ENCODE measurements at regions not wholly inside any gene's neighbourhood (a gene's known extent, or its start where the extent isn't known, plus 50 kb on each side); places are given as distances from the start of the nearest gene placed in this dataset.

DNA sequence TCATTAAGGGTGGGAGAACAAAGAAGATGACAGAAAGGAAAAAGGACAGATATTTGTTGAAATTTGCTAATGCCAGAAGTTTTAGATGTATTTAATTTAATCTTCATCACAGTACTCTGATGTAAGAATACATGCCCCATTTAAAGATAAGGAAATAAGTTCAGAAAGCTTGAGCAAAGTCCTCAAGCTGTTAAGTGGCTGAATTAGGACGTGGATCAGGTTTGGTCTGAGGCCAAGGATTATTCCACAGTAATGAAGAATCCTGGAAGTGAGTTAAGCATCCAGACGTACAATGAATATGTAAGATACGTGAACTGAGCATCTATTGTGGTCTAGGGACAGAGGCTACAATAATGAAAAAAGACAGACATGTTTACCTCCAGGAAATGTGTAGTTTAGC lies 671.3 kb downstream of the PRELID2 start:
- Histone ChIP-seq H3K4me2 (ENCODE audit: unreplicated experiment) (no peak overlapping the region), H4K20me1 (ENCODE audit: insufficient read depth) (no peaks in the 10 kb centered on the region), H2AFZ (no peak overlapping the region), H3K79me2 (ENCODE audit: insufficient read depth) (no peaks in the 10 kb centered on the region), H3K4me3 (no peak overlapping the region), H3K27ac (no peak overlapping the region), H3K4me1 (ENCODE audit: insufficient read depth) (no peaks in the 10 kb centered on the region), H3F3A (ENCODE audit: insufficient read depth) (no peaks in the 10 kb centered on the region), H3K27me3 (replicated peaks; ENCODE audit: insufficient read depth) (no peaks in the 10 kb centered on the region), H3K9me2 (ENCODE audit: insufficient read depth) (no peaks in the 10 kb centered on the region), H3K36me3 (ENCODE audit: low read depth) (no peaks in the 10 kb centered on the region), H3K9ac (no peak overlapping the region), H3K9me3 (ENCODE audit: low read depth) (no peaks in the 10 kb centered on the region)
- in situ Hi-C loops (cut with MboI): no loop called here
- WGBS, 2 experiments (ENCODE audit: low coverage in 1 of 2, low lambda C conversion rate in 2 of 2, missing lambda C conversion rate in 2 of 2): 43 to 50% methylated on average over 3 of the region's 3 CpGs
- TF ChIP-seq EZH2 (IDR thresholded peaks at IDR 0.05; ENCODE audit: insufficient read depth, poor library complexity, severe bottlenecking) (no peak), EZH2phosphoT487 (IDR thresholded peaks at IDR 0.05; ENCODE audit: insufficient read depth, low read depth) (no peak)
- no peak for DNase-seq

DNA sequence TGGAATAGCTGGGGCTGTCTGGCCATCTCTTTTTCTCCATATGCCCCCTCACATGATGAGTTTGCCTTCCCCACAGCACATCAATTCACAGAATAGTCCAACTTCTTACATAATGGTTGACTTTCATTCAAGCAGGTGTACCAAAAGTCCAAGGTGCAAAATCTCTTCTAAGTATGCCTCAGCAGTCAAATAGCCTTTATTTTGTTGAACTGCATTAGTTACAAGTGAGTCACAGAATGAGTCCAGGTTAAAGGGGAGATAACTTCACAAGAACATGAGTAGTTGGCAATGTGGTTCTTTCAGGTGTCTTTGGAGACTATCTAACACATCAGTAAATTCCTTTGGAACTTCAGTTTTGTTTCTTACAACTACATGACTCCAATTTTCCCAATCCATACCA lies 672.5 kb downstream of the PRELID2 start:
- H4K20me1 ChIP-seq (ENCODE audit: insufficient read depth): no peaks in the 10 kb centered on the region
- in situ Hi-C loops (cut with MboI): no loop called here
- H3K27ac ChIP-seq: no peak overlapping the region
- H3K4me3 ChIP-seq: no peak overlapping the region
- H3K9ac ChIP-seq: no peak overlapping the region
- H3K79me2 ChIP-seq (ENCODE audit: insufficient read depth): no peaks in the 10 kb centered on the region
- no peaks in the 10 kb centered on the region for H3F3A ChIP-seq (ENCODE audit: insufficient read depth)
- no peaks in the 10 kb centered on the region for H3K9me2 ChIP-seq (ENCODE audit: insufficient read depth)
- no peaks in the 10 kb centered on the region for H3K27me3 ChIP-seq (replicated peaks; ENCODE audit: insufficient read depth)
- no peak for TF ChIP-seq EZH2 (IDR thresholded peaks at IDR 0.05; ENCODE audit: insufficient read depth, poor library complexity, severe bottlenecking)
- no peak for TF ChIP-seq EZH2phosphoT487 (IDR thresholded peaks at IDR 0.05; ENCODE audit: insufficient read depth, low read depth)
- H3K4me1 ChIP-seq (ENCODE audit: insufficient read depth): no peaks in the 10 kb centered on the region
- H3K4me2 ChIP-seq (ENCODE audit: unreplicated experiment): no peak overlapping the region
- H2AFZ ChIP-seq: no peak overlapping the region
- H3K9me3 ChIP-seq (ENCODE audit: low read depth): no peaks in the 10 kb centered on the region
- H3K36me3 ChIP-seq (ENCODE audit: low read depth): no peaks in the 10 kb centered on the region
- no peak for DNase-seq

DNA sequence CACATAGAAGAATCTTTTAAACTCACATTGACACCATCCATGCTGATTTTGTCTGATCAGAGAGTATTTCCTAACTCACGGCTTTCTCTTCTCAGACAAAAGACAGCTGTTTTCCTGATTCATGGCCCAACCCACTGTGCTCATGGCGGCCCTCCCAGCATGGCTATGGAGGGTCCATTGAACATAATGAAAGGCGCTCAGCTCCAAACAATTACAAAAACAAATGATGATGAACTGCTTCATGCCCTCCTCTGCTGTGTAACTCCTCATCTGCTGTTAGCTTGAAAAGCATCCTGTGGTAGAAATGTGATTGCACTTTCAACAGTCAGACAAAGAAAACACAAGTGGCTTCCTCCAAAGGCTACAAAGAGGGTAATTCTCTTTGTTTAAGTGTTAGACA lies 673.8 kb downstream of the PRELID2 start:
- Histone ChIP-seq H3K9me2 (ENCODE audit: insufficient read depth) (no peaks in the 10 kb centered on the region), H3K27me3 (replicated peaks; ENCODE audit: insufficient read depth) (no peaks in the 10 kb centered on the region), H3F3A (ENCODE audit: insufficient read depth) (no peaks in the 10 kb centered on the region), H4K20me1 (ENCODE audit: insufficient read depth) (no peaks in the 10 kb centered on the region), H3K36me3 (ENCODE audit: low read depth) (no peaks in the 10 kb centered on the region), H3K9ac (no peak overlapping the region), H3K4me1 (ENCODE audit: insufficient read depth) (no peaks in the 10 kb centered on the region), H2AFZ (no peak overlapping the region), H3K27ac (no peak overlapping the region), H3K9me3 (ENCODE audit: low read depth) (no peaks in the 10 kb centered on the region), H3K4me2 (ENCODE audit: unreplicated experiment) (no peak overlapping the region), H3K4me3 (no peak overlapping the region), H3K79me2 (ENCODE audit: insufficient read depth) (no peaks in the 10 kb centered on the region)
- TF ChIP-seq EZH2phosphoT487 (IDR thresholded peaks at IDR 0.05; ENCODE audit: insufficient read depth, low read depth): no peak
- no peak for TF ChIP-seq EZH2 (IDR thresholded peaks at IDR 0.05; ENCODE audit: insufficient read depth, poor library complexity, severe bottlenecking)
- in situ Hi-C loops (cut with MboI): no loop called here
- no peak for DNase-seq
- WGBS, 2 experiments (ENCODE audit: low coverage in 1 of 2, low lambda C conversion rate in 2 of 2, missing lambda C conversion rate in 2 of 2): 43 to 47% methylated on average over 3 of the region's 3 CpGs

- Histone ChIP-seq H3K9me3 (ENCODE audit: low read depth) (no peaks in the 10 kb centered on the region), H3K79me2 (ENCODE audit: insufficient read depth) (no peaks in the 10 kb centered on the region), H3K9me2 (ENCODE audit: insufficient read depth) (no peaks in the 10 kb centered on the region), H3K4me3 (no peak overlapping the region), H3K4me2 (ENCODE audit: unreplicated experiment) (no peak overlapping the region), H3K9ac (no peak overlapping the region), H2AFZ (no peak overlapping the region), H3K36me3 (ENCODE audit: low read depth) (no peaks in the 10 kb centered on the region), H3K4me1 (ENCODE audit: insufficient read depth) (no peaks in the 10 kb centered on the region), H3F3A (ENCODE audit: insufficient read depth) (no peaks in the 10 kb centered on the region), H3K27me3 (replicated peaks; ENCODE audit: insufficient read depth) (no peaks in the 10 kb centered on the region), H4K20me1 (ENCODE audit: insufficient read depth) (no peaks in the 10 kb centered on the region), H3K27ac (no peak overlapping the region)
- 47 to 50% methylated on average over 4 of the region's 4 CpGs for WGBS, 2 experiments (ENCODE audit: low coverage in 1 of 2, low lambda C conversion rate in 2 of 2, missing lambda C conversion rate in 2 of 2)
- in situ Hi-C loops (cut with MboI): no loop called here
- TF ChIP-seq EZH2phosphoT487 (IDR thresholded peaks at IDR 0.05; ENCODE audit: insufficient read depth, low read depth) (no peak), EZH2 (IDR thresholded peaks at IDR 0.05; ENCODE audit: insufficient read depth, poor library complexity, severe bottlenecking) (no peak)
- DNase-seq: no peak
These were observed 674.5 kb downstream of the PRELID2 start for GRCh38 chr5:145160679-145161078.

GRCh38 chr5:145158730-145159129 lies 676.4 kb downstream of the PRELID2 start:
- Histone ChIP-seq H3F3A (ENCODE audit: insufficient read depth) (no peaks in the 10 kb centered on the region), H3K27ac (no peak overlapping the region), H3K4me3 (no peak overlapping the region), H3K79me2 (ENCODE audit: insufficient read depth) (no peaks in the 10 kb centered on the region), H3K9me3 (ENCODE audit: low read depth) (no peaks in the 10 kb centered on the region), H4K20me1 (ENCODE audit: insufficient read depth) (no peaks in the 10 kb centered on the region), H2AFZ (no peak overlapping the region), H3K4me1 (ENCODE audit: insufficient read depth) (no peaks in the 10 kb centered on the region), H3K27me3 (replicated peaks; ENCODE audit: insufficient read depth) (no peaks in the 10 kb centered on the region), H3K9me2 (ENCODE audit: insufficient read depth) (no peaks in the 10 kb centered on the region), H3K9ac (no peak overlapping the region), H3K4me2 (ENCODE audit: unreplicated experiment) (no peak overlapping the region), H3K36me3 (ENCODE audit: low read depth) (no peaks in the 10 kb centered on the region)
- in situ Hi-C loops (cut with MboI): no loop called here
- 17 to 25% methylated on average over 4 of the region's 4 CpGs for WGBS, 2 experiments (ENCODE audit: low coverage in 1 of 2, low lambda C conversion rate in 2 of 2, missing lambda C conversion rate in 2 of 2)
- no peak for TF ChIP-seq EZH2phosphoT487 (IDR thresholded peaks at IDR 0.05; ENCODE audit: insufficient read depth, low read depth)
- TF ChIP-seq EZH2 (IDR thresholded peaks at IDR 0.05; ENCODE audit: insufficient read depth, poor library complexity, severe bottlenecking): no peak
- no peak for DNase-seq
